ENCODE measurements at regions not wholly inside any gene's neighbourhood (a gene's known extent, or its start where the extent isn't known, plus 50 kb on each side); places are given as distances from the start of the nearest gene placed in this dataset.
"Not testable (repeated sequence)": the region's sequence is repeated elsewhere in the genome, so short reads cannot be mapped to it uniquely, and the experiment has no call there.

- no peaks in the 10 kb centered on the region for H3K36me3 ChIP-seq (replicated peaks)
- in situ Hi-C loops (cut with MboI; ENCODE audit: low sequenced_read_pairs), result no loop called here
- no peaks in the 10 kb centered on the region for H3K27me3 ChIP-seq (ENCODE audit: low read depth)
- H3K9me3 ChIP-seq, result no peaks in the 10 kb centered on the region
- DNase-seq (ENCODE audit: low spot score in 2 of 2), result no peak
- H3K4me3 ChIP-seq, result no peak overlapping the region
- H3K4me1 ChIP-seq, result no peaks in the 10 kb centered on the region
Measured at GRCh38 chr15:96869122-96869521, 538.6 kb downstream of the NR2F2 start.

- no peak for DNase-seq (ENCODE audit: low spot score in 2 of 2)
- H3K27me3 ChIP-seq (ENCODE audit: low read depth), result no peaks in the 10 kb centered on the region
- in situ Hi-C loops (cut with MboI; ENCODE audit: low sequenced_read_pairs), result no loop called here
- no peaks in the 10 kb centered on the region for H3K4me1 ChIP-seq
- no peak overlapping the region for H3K4me3 ChIP-seq
- no peaks in the 10 kb centered on the region for H3K9me3 ChIP-seq
- H3K36me3 ChIP-seq (replicated peaks), result no peaks in the 10 kb centered on the region
Measured at GRCh38 chr15:96869790-96870189, 539.3 kb downstream of the NR2F2 start.

- H3K4me3 ChIP-seq, result no peak overlapping the region
- no peaks in the 10 kb centered on the region for H3K4me1 ChIP-seq
- no peak for DNase-seq (ENCODE audit: low spot score in 2 of 2)
- H3K9me3 ChIP-seq, result no peaks in the 10 kb centered on the region
- in situ Hi-C loops (cut with MboI; ENCODE audit: low sequenced_read_pairs), result no loop called here
- H3K36me3 ChIP-seq (replicated peaks), result no peaks in the 10 kb centered on the region
- no peaks in the 10 kb centered on the region for H3K27me3 ChIP-seq (ENCODE audit: low read depth)
Measured at GRCh38 chr15:96870580-96870979, 540.1 kb downstream of the NR2F2 start.

GRCh38 chr15:96877442-96877841 lies 546.9 kb downstream of the NR2F2 start:
- H3K36me3 ChIP-seq (replicated peaks); H3K4me1 ChIP-seq; H3K27me3 ChIP-seq (ENCODE audit: low read depth); H3K4me3 ChIP-seq; DNase-seq (ENCODE audit: low spot score in 2 of 2); in situ Hi-C loops (cut with MboI; ENCODE audit: low sequenced_read_pairs); H3K9me3 ChIP-seq: not testable (repeated sequence)

GRCh38 chr15:96878129-96878528 lies 547.6 kb downstream of the NR2F2 start:
- Histone ChIP-seq H3K27me3 (ENCODE audit: low read depth) (no peaks in the 10 kb centered on the region), H3K4me3 (no peak overlapping the region), H3K36me3 (replicated peaks) (no peaks in the 10 kb centered on the region), H3K9me3 (no peaks in the 10 kb centered on the region), H3K4me1 (no peaks in the 10 kb centered on the region)
- no peak for DNase-seq (ENCODE audit: low spot score in 2 of 2)
- in situ Hi-C loops (cut with MboI; ENCODE audit: low sequenced_read_pairs), result no loop called here

GRCh38 chr15:96882121-96882772 lies 551.7 kb downstream of the NR2F2 start:
- H3K4me3 ChIP-seq, result no peak overlapping the region

GRCh38 chr15:96887730-96888129 lies 557.2 kb downstream of the NR2F2 start:
- DNase-seq (ENCODE audit: low spot score in 2 of 2), result no peak
- H3K36me3 ChIP-seq (replicated peaks), result no peaks in the 10 kb centered on the region
- no peaks in the 10 kb centered on the region for H3K9me3 ChIP-seq
- no peak overlapping the region for H3K4me3 ChIP-seq
- peaks cover 5% of the 10 kb centered on the region; the same call in 1 of the 2 replicates for H3K27me3 ChIP-seq (ENCODE audit: low read depth)
- no peaks in the 10 kb centered on the region for H3K4me1 ChIP-seq
- in situ Hi-C loops (cut with MboI; ENCODE audit: low sequenced_read_pairs), result no loop called here

More at GRCh38 chr15:96882121-96882772, 551.7 kb downstream of the NR2F2 start:
- in situ Hi-C loops (cut with MboI; ENCODE audit: low sequenced_read_pairs), result no loop called here
- Histone ChIP-seq H3K27me3 (ENCODE audit: low read depth) (no peaks in the 10 kb centered on the region), H3K36me3 (replicated peaks) (no peaks in the 10 kb centered on the region), H3K4me1 (no peaks in the 10 kb centered on the region), H3K9me3 (no peaks in the 10 kb centered on the region)
- DNase-seq (ENCODE audit: low spot score in 2 of 2), result no peak

- Histone ChIP-seq H3K36me3 (replicated peaks) (no peaks in the 10 kb centered on the region), H3K4me1 (no peaks in the 10 kb centered on the region), H3K9me3 (no peaks in the 10 kb centered on the region), H3K4me3 (no peak overlapping the region), H3K27me3 (ENCODE audit: low read depth) (peaks cover 5% of the 10 kb centered on the region; the same call in 1 of the 2 replicates)
- in situ Hi-C loops (cut with MboI; ENCODE audit: low sequenced_read_pairs), result no loop called here
- no peak for DNase-seq (ENCODE audit: low spot score in 2 of 2)
Measured at GRCh38 chr15:96888764-96889163, 558.3 kb downstream of the NR2F2 start.

GRCh38 chr15:96889734-96890480 lies 559.4 kb downstream of the NR2F2 start:
- peaks cover 5% of the 10 kb centered on the region; the same call in 1 of the 2 replicates for H3K27me3 ChIP-seq (ENCODE audit: low read depth)
- in situ Hi-C loops (cut with MboI; ENCODE audit: low sequenced_read_pairs), result no loop called here
- no peak overlapping the region for H3K4me3 ChIP-seq
- no peaks in the 10 kb centered on the region for H3K36me3 ChIP-seq (replicated peaks)
- no peaks in the 10 kb centered on the region for H3K4me1 ChIP-seq
- DNase-seq (ENCODE audit: low spot score in 2 of 2), result no peak
- no peaks in the 10 kb centered on the region for H3K9me3 ChIP-seq

GRCh38 chr15:96891046-96891445 lies 560.5 kb downstream of the NR2F2 start:
- no peak overlapping the region for H3K4me3 ChIP-seq
- H3K36me3 ChIP-seq (replicated peaks), result no peaks in the 10 kb centered on the region
- no peaks in the 10 kb centered on the region for H3K9me3 ChIP-seq
- H3K27me3 ChIP-seq (ENCODE audit: low read depth), result peaks cover 5% of the 10 kb centered on the region; the same call in 1 of the 2 replicates
- no peaks in the 10 kb centered on the region for H3K4me1 ChIP-seq
- DNase-seq (ENCODE audit: low spot score in 2 of 2), result no peak
- in situ Hi-C loops (cut with MboI; ENCODE audit: low sequenced_read_pairs), result no loop called here

- peaks cover 5% of the 10 kb centered on the region; the same call in 1 of the 2 replicates for H3K27me3 ChIP-seq (ENCODE audit: low read depth)
- H3K9me3 ChIP-seq, result no peaks in the 10 kb centered on the region
- DNase-seq (ENCODE audit: low spot score in 2 of 2), result peak; percentile 29 to 72
- in situ Hi-C loops (cut with MboI; ENCODE audit: low sequenced_read_pairs), result no loop called here
- H3K36me3 ChIP-seq (replicated peaks), result no peaks in the 10 kb centered on the region
- H3K4me1 ChIP-seq, result no peaks in the 10 kb centered on the region
- H3K4me3 ChIP-seq, result no peak overlapping the region
Measured at GRCh38 chr15:96893159-96893906, 562.8 kb downstream of the NR2F2 start.

- H3K36me3 ChIP-seq (replicated peaks), result no peaks in the 10 kb centered on the region
- no peaks in the 10 kb centered on the region for H3K9me3 ChIP-seq
- no peaks in the 10 kb centered on the region for H3K4me1 ChIP-seq
- DNase-seq (ENCODE audit: low spot score in 2 of 2), result peak in 1 of 2 experiments; percentile 25
- H3K4me3 ChIP-seq, result no peak overlapping the region
- in situ Hi-C loops (cut with MboI; ENCODE audit: low sequenced_read_pairs), result no loop called here
- peaks cover 5% of the 10 kb centered on the region; the same call in 1 of the 2 replicates for H3K27me3 ChIP-seq (ENCODE audit: low read depth)
Measured at GRCh38 chr15:96894659-96895058, 564.2 kb downstream of the NR2F2 start.

GRCh38 chr15:96896766-96897165 lies 566.3 kb downstream of the NR2F2 start:
- Histone ChIP-seq H3K9me3 (no peaks in the 10 kb centered on the region), H3K36me3 (replicated peaks) (no peaks in the 10 kb centered on the region), H3K4me3 (no peak overlapping the region), H3K27me3 (ENCODE audit: low read depth) (no peaks in the 10 kb centered on the region), H3K4me1 (no peaks in the 10 kb centered on the region)
- DNase-seq (ENCODE audit: low spot score in 2 of 2), result no peak
- in situ Hi-C loops (cut with MboI; ENCODE audit: low sequenced_read_pairs), result no loop called here

- no peak overlapping the region for H3K4me3 ChIP-seq
- no peaks in the 10 kb centered on the region for H3K27me3 ChIP-seq (ENCODE audit: low read depth)
- no peaks in the 10 kb centered on the region for H3K4me1 ChIP-seq
- no peak for DNase-seq (ENCODE audit: low spot score in 2 of 2)
- no peaks in the 10 kb centered on the region for H3K9me3 ChIP-seq
- in situ Hi-C loops (cut with MboI; ENCODE audit: low sequenced_read_pairs), result no loop called here
- no peaks in the 10 kb centered on the region for H3K36me3 ChIP-seq (replicated peaks)
Measured at GRCh38 chr15:96914081-96914480, 583.6 kb downstream of the NR2F2 start.

All from HAP-1 (cell line).